22Rv1 (cell line): ENCODE measurements at regions not wholly inside any gene's neighbourhood (a gene's known extent, or its start where the extent isn't known, plus 50 kb on each side); places are given as distances from the start of the nearest gene placed in this dataset.

Experiments used
- H3K27ac ChIP-seq: fragments of 450-650 bp; 2 replicates; pipeline ENCODE4 v1.5.1; 2017
- CTCF ChIP-seq: fragments of 450-650 bp; IDR thresholded peaks from 2 replicates; pipeline ENCODE4 v1.5.1; 2017; ENCODE audit warnings: mild to moderate bottlenecking
- ZFX ChIP-seq: fragments of 450-650 bp; IDR thresholded peaks from 2 replicates; pipeline ENCODE4 v1.6.1; 2017; ENCODE audit warnings: antibody characterized with exemption, borderline replicate concordance

- no peak for TF ChIP-seq CTCF
- no peak for TF ChIP-seq ZFX
- H3K27ac ChIP-seq, result no peak overlapping the region
Measured at GRCh38 chr3:14320219-14320618, 82.2 kb upstream of the SLC6A6 start.

- TF ChIP-seq ZFX, result no peak
- no peak for TF ChIP-seq CTCF
- no peak overlapping the region for H3K27ac ChIP-seq
Measured at GRCh38 chr3:14322001-14322400, 80.4 kb upstream of the SLC6A6 start.

- TF ChIP-seq CTCF (no peak), ZFX (no peak)
- H3K27ac ChIP-seq, result no peak overlapping the region
Measured at GRCh38 chr3:14322667-14323295, 79.6 kb upstream of the SLC6A6 start.

- TF ChIP-seq ZFX (no peak), CTCF (no peak)
- no peak overlapping the region for H3K27ac ChIP-seq
Measured at GRCh38 chr3:14323401-14324223, 78.8 kb upstream of the SLC6A6 start.

GRCh38 chr3:14324224-14324944, 78.0 kb upstream of the SLC6A6 start:
- no peak overlapping the region for H3K27ac ChIP-seq
- TF ChIP-seq ZFX (no peak), CTCF (no peak)

GRCh38 chr3:14328422-14328821, 74.0 kb upstream of the SLC6A6 start:
- no peak overlapping the region for H3K27ac ChIP-seq
- TF ChIP-seq ZFX (no peak), CTCF (no peak)
